ENCODE measurements at regions not wholly inside any gene's neighbourhood (a gene's known extent, or its start where the extent isn't known, plus 50 kb on each side); places are given as distances from the start of the nearest gene placed in this dataset.

DNA sequence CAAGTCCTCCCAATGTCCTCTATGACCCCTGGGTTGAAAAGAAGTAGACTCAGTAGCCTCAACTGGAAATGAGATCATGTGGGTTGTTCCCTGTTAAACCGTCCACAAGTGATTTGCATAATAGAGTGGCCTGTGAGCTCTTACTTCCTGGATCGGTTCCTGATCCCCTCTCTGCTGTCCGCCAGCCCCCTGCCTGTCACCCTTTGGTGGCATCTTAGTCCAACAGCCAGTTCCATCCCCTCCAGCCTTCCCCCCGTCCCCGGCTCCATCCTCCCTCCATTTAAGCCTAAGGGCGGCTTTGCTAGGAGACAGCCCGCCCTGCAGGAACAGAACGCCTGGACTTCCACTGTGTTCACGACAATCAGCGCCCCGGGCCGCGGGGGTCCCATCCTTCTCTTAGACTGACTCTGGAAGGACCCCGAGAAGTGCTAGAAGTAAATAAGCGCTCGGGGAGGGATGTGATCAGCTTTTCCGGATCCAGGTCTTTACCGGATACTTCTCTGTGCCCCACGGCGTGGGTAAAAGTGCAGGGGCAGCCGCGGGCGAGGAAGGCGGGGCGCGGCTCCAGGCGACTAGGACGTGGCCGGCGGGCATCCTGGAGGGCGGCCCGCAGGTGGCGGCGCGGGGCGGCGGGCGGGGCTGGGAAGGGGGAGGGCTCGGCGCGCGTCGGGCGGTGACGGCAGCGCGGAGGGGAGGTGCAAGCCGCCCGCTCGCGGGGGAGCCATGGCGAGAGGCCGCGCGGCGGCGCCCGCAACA lies 51.2 kb upstream of the ULK4 start:
- peak; percentile 86 to 96 (median 96) for DNase-seq

DNA sequence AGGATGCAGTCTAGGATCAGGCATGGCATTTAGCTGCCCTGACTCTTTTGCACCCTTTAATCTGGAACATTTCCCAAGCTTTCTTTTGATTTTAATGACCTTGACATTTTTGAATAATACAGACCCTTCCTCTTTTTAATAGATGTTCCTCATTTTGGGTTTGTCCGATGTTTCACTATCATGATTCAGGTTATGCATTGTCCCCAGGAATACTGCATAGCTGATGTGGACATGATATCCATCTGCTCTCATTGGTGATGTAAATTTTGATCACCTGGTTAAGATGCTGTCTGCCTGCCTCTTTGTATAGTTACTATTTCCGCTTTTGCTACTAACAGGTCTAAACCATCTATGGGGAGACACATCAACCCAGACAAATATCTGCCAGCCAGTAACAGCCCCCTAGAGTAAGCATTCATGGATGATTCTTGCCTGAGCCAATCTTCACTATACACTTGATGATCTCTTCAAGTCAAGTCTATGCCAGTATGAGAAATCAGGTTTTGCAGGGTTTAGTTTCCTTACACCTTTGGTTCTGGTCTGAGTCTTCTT lies 50.6 kb upstream of the ULK4 start:
- DNase-seq: peak in 2 of 4 experiments; percentile 32 to 57

All from suppressor macrophage (primary cell).